COLO829 (cell line): ENCODE measurements at regions not wholly inside any gene's neighbourhood (a gene's known extent, or its start where the extent isn't known, plus 50 kb on each side); places are given as distances from the start of the nearest gene placed in this dataset.

Experiments
- DNase-seq: peaks from one replicate; pipeline ENCODE4 v3.0.0; 2012; ENCODE audit warnings: low spot score

DNA sequence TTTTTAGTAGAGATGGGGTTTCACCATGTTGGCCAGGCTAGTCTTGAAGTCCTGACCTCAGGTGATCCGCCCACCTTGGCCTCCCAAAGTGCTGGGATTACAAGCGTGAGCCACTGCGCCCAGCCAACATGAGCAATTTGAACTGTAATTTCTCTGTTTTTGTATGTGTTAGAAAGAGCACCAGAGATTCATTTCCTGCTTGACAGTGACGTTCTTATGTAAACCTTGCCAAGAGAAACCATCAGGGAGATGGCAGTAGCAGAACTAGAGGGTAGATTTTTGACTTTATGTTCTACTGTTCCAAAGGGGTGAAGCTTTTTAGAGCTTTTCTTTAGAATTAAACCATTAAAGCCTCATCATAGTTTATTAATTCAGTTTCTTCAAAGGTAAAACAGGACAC, 148.1 kb upstream of the UMPS start:
- DNase-seq: no peak

GRCh38 chr3:124582621-124583395, 147.4 kb upstream of the UMPS start:
- peak; percentile 89 for DNase-seq

- DNase-seq: no peak
Observed at GRCh38 chr3:124584245-124584551, 146.1 kb upstream of the UMPS start.

DNA sequence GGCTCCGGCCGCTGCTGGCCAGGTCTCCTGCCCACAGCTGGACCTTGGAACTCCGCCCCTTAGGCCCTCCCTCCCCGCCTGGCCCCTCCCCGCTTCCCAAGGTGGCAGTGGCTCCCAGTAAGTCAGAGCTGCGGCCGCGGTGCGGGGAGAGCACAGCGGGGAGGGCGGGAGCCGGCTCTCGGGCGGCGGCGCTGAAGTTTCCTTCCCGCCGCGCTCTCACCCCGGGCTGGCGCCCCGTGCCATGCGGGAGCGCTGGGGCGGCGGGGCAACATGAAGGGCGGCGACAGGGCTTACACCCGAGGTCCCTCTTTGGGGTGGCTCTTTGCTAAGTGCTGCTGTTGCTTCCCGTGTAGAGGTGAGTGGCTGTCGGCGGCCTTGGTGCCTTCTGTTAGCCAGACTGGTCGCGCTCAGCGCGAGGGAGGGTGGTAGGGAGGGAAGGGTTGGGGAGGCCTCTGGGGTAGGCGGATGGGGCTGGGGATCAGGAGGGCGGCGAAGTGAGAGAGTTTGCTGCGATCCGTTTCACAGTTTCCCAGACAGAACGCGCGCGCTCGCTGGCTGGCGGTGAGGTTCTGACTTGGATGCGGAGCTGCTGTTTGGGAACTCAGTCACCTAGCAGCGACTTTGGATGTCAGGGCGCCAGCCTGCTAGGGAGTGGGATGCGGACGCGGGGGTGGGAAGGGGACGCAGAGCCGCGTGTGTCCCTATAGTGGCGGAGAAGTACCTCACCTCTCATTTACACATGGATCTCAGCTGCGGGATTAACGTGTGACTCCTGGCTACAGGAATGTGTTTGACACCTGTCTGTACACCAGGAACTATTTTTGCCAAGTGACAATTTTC, 145.5 kb upstream of the UMPS start:
- DNase-seq: peak; percentile 81

GRCh38 chr3:124586126-124587052, 143.9 kb upstream of the UMPS start:
- DNase-seq: no peak

- no peak for DNase-seq
Observed at GRCh38 chr3:124587053-124587408, 143.2 kb upstream of the UMPS start.

GRCh38 chr3:124588036-124588435, 142.2 kb upstream of the UMPS start:
- no peak for DNase-seq

DNA sequence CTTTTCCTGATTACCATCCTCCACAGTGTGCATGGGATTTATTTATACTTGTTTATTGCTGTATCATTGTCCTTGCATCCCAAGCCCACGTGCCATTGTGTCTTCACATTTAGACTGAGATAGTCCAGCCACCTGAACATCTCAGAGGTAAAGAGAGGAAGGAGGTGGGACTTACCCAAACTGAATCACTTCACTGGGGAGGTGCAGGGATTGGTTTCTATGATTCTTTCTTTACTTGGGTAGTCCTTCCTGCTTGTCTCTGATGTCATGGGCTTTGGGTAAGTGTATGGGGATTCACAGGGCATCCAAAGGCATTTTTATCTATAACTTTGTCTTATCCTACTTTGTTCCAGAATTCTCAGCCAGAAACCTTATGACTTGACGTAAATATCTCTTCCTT, 141.5 kb upstream of the UMPS start:
- no peak for DNase-seq

DNA sequence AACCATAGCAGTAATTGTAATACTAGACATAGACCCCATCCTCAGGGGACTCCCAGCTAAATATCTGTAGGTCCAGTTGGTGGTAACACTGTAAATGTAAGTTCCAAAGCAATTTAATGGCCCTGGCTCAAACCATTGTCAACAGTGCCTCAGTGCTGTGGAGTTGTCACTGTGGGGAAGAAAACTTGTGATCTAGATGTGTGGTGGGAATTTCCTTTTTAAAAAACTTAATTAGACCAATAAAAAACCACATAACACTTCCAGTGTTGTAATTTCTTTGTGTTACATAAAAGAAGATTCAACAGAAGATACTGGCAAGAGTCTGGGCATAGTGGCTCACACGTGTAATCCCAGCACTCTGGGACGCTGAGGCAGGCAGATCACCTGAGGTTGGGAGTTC, 138.6 kb upstream of the UMPS start:
- DNase-seq: no peak

- DNase-seq: no peak
Observed at GRCh38 chr3:124592658-124593441, 137.4 kb upstream of the UMPS start.

DNA sequence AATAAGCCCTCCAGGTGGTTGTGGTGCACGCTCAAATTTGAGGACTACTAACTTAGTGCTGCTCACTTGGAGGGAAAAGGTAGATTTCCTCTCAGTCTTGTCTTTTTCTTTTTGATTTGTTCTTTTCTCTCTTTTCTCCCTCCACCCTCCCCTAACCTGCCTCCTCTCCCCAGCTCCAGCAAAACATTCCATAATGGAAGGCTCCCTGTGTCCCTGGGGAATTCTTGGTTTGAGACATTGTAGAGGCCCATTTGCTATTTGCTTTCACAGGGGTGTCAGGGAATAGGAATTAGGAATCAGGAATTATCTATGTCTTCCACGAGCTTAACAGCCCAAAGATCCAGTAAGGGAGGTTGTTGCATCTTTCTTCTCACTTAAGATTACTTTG, 136.8 kb upstream of the UMPS start:
- no peak for DNase-seq

GRCh38 chr3:124594581-124594980, 135.7 kb upstream of the UMPS start:
- no peak for DNase-seq

DNA sequence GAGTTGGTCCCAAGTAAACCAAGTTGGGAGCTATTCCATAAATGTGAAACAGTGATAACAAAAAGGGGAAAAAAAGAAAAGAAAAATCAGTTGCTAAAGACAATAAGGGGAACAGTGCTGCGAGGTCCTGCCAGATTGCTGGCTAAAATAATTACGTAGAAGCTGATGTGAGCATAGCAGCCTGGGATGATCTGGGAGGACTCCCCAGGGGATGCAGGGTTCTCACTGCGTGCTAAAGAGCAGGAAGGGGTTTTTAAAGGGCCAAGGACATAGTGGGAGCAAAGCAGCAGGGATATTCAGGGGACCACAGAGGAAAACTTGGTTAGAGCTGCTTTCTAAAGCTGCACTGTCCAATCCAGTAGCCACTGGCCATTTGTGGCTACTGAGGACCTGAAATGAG, 133.0 kb upstream of the UMPS start:
- no peak for DNase-seq

DNA sequence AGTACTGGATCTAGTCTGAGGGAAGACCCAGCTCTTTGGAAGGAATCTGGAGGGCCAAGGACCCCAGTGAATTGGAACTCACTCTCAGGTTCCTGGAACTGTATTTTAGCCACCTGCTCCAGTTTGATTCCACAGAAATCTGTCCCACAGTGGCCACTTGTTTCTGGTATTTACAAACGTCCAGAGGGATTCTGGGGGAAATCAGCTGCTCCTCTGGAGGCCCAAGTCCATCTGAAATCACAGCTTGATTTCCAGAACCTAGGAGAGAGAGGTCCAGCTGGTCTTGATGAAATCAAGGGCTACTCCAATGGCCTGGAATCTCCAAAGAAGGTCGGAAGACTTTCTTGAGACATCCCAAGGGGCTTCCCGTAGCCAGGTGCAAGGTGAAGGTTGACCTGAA, 132.3 kb upstream of the UMPS start:
- DNase-seq: no peak

DNA sequence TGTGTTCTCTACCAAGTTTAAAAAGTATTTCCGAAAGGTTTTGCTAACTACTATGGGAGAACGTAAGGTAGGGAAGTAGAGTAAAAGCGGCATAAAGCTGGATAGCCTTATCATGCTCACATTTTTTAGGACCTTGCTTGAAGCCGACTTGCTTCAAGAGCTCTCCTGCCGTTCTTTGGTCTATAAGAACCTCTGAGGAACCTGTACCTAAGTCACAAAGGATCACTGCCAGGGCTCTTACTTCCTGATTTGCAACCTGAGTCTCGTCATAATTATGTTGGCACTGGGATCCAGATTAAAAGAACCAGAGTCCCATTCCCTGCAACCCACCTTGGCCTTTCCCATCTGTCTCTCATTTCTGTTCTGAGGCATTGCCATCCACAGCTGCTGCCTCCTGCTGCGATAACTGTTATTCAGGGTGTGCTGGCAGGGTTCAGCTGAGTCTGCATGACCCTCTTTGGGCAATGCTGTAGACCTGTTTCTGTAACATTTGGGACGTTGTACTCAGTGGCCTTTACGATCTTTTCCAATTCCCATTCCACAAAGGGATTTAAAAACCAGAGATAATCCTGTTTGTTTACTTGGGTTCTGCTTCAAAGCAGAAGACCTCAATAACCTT, 131.0 kb upstream of the UMPS start:
- DNase-seq: no peak

DNA sequence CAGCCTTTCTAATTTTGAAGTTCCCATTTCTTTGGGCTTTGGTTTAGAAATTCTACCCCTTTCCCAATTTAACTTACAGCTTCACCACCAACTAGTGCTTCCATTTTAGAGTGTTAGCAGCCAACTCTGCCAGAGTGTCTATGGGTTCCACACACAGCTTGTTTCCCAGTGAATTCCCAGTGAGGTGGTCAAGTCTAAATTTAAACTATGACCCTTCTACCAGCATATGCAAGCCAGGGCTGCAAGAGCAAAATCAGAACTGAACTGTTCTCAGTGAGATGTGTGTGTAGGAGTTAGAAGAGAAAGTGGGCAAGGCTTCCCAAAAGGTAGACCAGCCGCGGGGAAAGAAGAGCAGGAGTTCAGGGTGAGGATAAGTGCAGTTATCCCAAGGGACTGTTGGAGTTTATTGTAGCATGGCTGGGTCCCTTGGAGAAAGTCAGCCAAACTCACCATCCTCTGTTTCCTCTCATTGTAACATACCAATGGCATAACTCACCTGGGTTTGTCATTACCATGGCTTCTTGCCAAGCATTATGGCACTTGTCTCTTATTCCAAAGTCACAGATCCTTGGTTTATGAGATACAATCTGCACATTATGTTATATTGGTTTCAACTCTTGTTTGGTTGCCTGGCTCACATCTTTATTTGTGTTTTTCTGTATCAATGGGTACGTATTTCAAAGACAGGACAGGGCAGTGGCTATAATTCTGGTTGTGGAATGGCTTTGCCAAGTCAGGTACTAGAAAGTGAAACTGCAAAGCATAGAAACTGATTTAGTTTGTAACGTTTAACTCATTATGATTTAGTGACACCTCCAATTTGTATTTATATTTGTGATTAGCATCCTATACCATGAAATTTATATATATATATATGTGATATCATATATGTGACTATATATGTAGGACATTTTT, 130.2 kb upstream of the UMPS start:
- DNase-seq: no peak

- DNase-seq: no peak
Observed at GRCh38 chr3:124600765-124601164, 129.5 kb upstream of the UMPS start.

DNA sequence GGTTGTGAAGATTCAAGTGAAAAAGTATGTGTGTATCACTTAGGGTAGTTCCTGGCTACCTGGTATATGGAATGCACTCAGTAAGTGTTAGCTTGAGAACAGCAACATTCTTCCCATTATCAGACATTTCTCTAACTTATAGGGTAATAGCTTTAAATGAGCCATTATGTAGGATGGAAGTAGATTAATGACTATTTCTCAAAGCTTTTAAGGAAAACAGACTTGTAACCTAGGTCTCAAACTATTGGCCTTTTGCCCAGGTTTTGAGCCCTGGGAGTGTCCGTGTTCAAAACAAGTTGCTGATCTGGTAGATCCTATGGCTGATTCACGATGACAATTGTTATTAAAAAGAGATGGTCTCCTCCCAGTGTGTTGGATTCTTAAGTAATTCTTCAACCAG, 129.1 kb upstream of the UMPS start:
- no peak for DNase-seq

- no peak for DNase-seq
Observed at GRCh38 chr3:124602980-124603627, 127.1 kb upstream of the UMPS start.
